Common myeloid progenitor, CD34-positive (primary cell): ENCODE measurements at regions not wholly inside any gene's neighbourhood (a gene's known extent, or its start where the extent isn't known, plus 50 kb on each side); places are given as distances from the start of the nearest gene placed in this dataset.

Experiments used
- CTCF ChIA-PET: fragments of 350-600 bp; sonication (Branson Sonifier 250); formaldehyde crosslinking; loops from one replicate; lab custom pipeline; 2021; ENCODE audit warnings: antibody characterized with exemption; lab: Charles Lee
- POLR2A ChIA-PET: fragments of 350-600 bp; sonication (Branson Sonifier 250); formaldehyde crosslinking; loops from one replicate; lab custom pipeline; 2021; ENCODE audit warnings: antibody characterized with exemption; lab: Charles Lee
- DNase-seq, 3 donors: peaks; one replicate each; pipeline versions ENCODE4 v3.0.0 to v3.0.0-alpha.2; 2013
- H3K27ac ChIP-seq, 2 experiments: 1 replicate in 1 of 2; 2 replicates in 1 of 2; pipeline ENCODE4 v1.7.0; 2013; ENCODE audit warnings: inconsistent platforms in 2 of 2, low read length in 2 of 2, mild to moderate bottlenecking in 2 of 2, low read depth in 1 of 2, moderate library complexity in 1 of 2; ENCODE audit not compliant: severe bottlenecking in 2 of 2, insufficient read depth in 1 of 2, poor library complexity in 1 of 2
- H3K27me3 ChIP-seq, 5 experiments: replicated peaks in 2 of 5; 1 replicate in 3 of 5; 2 replicates in 2 of 5; pipeline versions ENCODE4 v1.6.1 to v1.7.0; 2013; ENCODE audit warnings: low read length in 4 of 5, mild to moderate bottlenecking in 2 of 5, moderate library complexity in 2 of 5, inconsistent platforms in 1 of 5; ENCODE audit not compliant: insufficient read depth in 5 of 5, control insufficient read depth in 4 of 5
- H3K36me3 ChIP-seq, 4 experiments: 1 replicate in 2 of 4; 2 replicates in 2 of 4; pipeline versions ENCODE4 v1.6.1 to v1.7.0; 2013; ENCODE audit warnings: low read length in 3 of 4, control low read depth in 1 of 4, mild to moderate bottlenecking in 1 of 4; ENCODE audit not compliant: control insufficient read depth in 4 of 4, insufficient read depth in 4 of 4
- H3K4me1 ChIP-seq, 4 experiments: 1 replicate in 3 of 4; 2 replicates in 1 of 4; pipeline versions ENCODE4 v1.6.1 to v1.7.1; 2013; ENCODE audit warnings: low read length in 3 of 4, mild to moderate bottlenecking in 3 of 4, control low read depth in 1 of 4, inconsistent platforms in 1 of 4, moderate library complexity in 1 of 4; ENCODE audit not compliant: control insufficient read depth in 4 of 4, insufficient read depth in 4 of 4; ENCODE audit errors: control extremely low read depth in 1 of 4
- H3K4me3 ChIP-seq, 7 experiments: 1 replicate in 4 of 7; 2 replicates in 3 of 7; pipeline versions ENCODE4 v1.5.1 to v1.7.0; 2013; ENCODE audit warnings: mild to moderate bottlenecking in 7 of 7, low read length in 6 of 7, moderate library complexity in 6 of 7, inconsistent platforms in 2 of 7, low read depth in 2 of 7, control low read depth in 1 of 7; ENCODE audit not compliant: insufficient read depth in 4 of 7, control insufficient read depth in 1 of 7; ENCODE audit errors: extremely low read depth in 1 of 7
- H3K9me3 ChIP-seq, 5 experiments: 1 replicate in 4 of 5; 2 replicates in 1 of 5; pipeline versions ENCODE4 v1.6.1 to v1.7.1; 2013; ENCODE audit warnings: low read length in 4 of 5, mild to moderate bottlenecking in 2 of 5, inconsistent platforms in 1 of 5, low read depth in 1 of 5, moderate library complexity in 1 of 5; ENCODE audit not compliant: control insufficient read depth in 4 of 5, insufficient read depth in 2 of 5; ENCODE audit errors: control extremely low read depth in 1 of 5
- WGBS: methylation state at CpG from one replicate; pipeline ENCODE4 v1.1.5; 2013; ENCODE audit not compliant: insufficient coverage; 5-methylcytosine and 5-hydroxymethylcytosine counted together

DNA sequence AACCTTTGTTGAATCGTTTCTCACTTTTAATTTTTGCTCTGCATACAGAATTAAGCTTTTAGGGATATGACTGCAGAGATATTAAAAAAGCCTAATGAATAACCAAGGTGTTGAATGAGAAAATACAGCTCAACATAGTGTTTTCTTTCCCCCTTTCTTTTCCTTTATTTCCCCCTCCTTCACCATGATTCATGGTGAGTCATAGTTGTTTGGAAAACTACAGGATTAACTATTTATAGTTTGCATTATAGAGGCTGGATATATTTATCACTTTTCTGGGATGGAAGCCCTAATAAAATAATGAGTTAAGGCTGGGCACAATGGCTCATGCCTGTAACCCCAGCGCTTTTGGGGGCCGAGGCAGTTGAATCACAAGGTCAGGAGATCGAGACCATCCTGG is 115.0 kb downstream of the DNAJB9 start:
- Histone ChIP-seq H3K4me3 (no peak overlapping the region), H3K36me3 (no peaks in the 10 kb centered on the region), H3K27ac (no peak overlapping the region), H3K9me3 (no peaks in the 10 kb centered on the region), H3K27me3 (no peaks in the 10 kb centered on the region), H3K4me1 (no peaks in the 10 kb centered on the region)
- ChIA-PET CTCF (no interaction called here), POLR2A (interaction anchor here (0.7 kb wide), 1 partner anchor 8 kb away, joined by 3 read pairs; no protein-coding TSS in a partner anchor)
- no peak for DNase-seq
- WGBS = 100% methylated on average over 3 of the region's 4 CpGs

DNA sequence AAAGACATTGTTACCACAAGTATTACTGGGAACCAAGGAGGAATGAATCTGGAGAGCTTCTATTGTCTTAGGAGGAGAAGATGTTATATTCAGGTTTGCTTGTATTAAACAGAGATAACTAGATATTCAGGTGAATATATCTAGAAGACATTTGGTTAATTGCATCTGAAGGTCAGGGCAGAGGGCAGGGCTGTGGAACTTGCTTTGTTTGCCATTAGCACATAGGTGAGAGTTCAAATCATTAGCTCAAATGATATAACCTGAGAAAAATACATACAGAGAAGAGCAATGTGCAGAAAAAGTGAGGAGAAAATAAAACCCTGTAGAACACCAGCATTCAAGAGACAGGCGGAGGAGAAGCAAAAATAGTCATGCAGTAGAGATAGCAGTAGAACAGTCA is 116.8 kb downstream of the DNAJB9 start:
- H3K4me1 ChIP-seq = no peaks in the 10 kb centered on the region
- POLR2A ChIA-PET = no interaction called here
- H3K27me3 ChIP-seq = no peaks in the 10 kb centered on the region
- no peak for DNase-seq
- no peak overlapping the region for H3K27ac ChIP-seq
- no peaks in the 10 kb centered on the region for H3K36me3 ChIP-seq
- H3K9me3 ChIP-seq = no peaks in the 10 kb centered on the region
- no peak overlapping the region for H3K4me3 ChIP-seq
- no CpG with 5 or more reads among the region's 1 CpG for WGBS
- CTCF ChIA-PET = no interaction called here

- Histone ChIP-seq H3K4me3 (no peak overlapping the region), H3K36me3 (no peaks in the 10 kb centered on the region), H3K27ac (no peak overlapping the region), H3K9me3 (no peaks in the 10 kb centered on the region), H3K4me1 (no peaks in the 10 kb centered on the region), H3K27me3 (no peaks in the 10 kb centered on the region)
- DNase-seq = no peak
- CTCF ChIA-PET = no interaction called here
- POLR2A ChIA-PET = no interaction called here
- WGBS = 100% methylated on average over 1 of the region's 4 CpGs
Measured at GRCh38 chr7:108697254-108697653, 127.6 kb downstream of the DNAJB9 start.

GRCh38 chr7:108711611-108712010 is 141.9 kb downstream of the DNAJB9 start:
- Histone ChIP-seq H3K27ac (no peak overlapping the region), H3K4me1 (no peaks in the 10 kb centered on the region), H3K36me3 (no peaks in the 10 kb centered on the region), H3K9me3 (no peaks in the 10 kb centered on the region), H3K27me3 (no peaks in the 10 kb centered on the region), H3K4me3 (no peak overlapping the region)
- CTCF ChIA-PET = no interaction called here
- POLR2A ChIA-PET = no interaction called here
- no peak for DNase-seq

DNA sequence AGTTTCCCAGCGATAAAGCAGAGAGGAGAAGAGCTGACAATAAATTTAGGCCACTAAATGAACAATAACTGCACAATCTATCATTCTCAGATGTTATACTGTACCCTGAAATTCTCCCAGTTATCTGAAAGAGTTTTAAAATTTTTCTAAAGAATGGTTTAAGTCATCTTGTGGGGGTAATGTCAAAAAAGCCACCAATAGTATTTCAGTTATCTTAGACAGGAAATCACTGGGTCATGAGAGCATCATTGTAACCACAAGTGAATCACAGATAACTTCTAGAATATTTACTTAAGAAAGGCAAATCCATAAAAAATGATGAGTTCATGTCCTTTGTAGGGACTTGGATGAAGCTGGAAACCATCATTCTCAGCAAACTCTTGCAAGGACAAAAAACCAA is 147.1 kb downstream of the DNAJB9 start:
- Histone ChIP-seq H3K4me1 (no peaks in the 10 kb centered on the region), H3K36me3 (no peaks in the 10 kb centered on the region), H3K27me3 (no peaks in the 10 kb centered on the region), H3K9me3 (no peaks in the 10 kb centered on the region), H3K4me3 (no peak overlapping the region), H3K27ac (no peak overlapping the region)
- 100% methylated on average over 1 of the region's 1 CpG for WGBS
- POLR2A ChIA-PET = no interaction called here
- no peak for DNase-seq
- CTCF ChIA-PET = no interaction called here

- CTCF ChIA-PET = no interaction called here
- H3K4me1 ChIP-seq = no peaks in the 10 kb centered on the region
Measured at GRCh38 chr7:108717781-108718180, 148.1 kb downstream of the DNAJB9 start.

DNA sequence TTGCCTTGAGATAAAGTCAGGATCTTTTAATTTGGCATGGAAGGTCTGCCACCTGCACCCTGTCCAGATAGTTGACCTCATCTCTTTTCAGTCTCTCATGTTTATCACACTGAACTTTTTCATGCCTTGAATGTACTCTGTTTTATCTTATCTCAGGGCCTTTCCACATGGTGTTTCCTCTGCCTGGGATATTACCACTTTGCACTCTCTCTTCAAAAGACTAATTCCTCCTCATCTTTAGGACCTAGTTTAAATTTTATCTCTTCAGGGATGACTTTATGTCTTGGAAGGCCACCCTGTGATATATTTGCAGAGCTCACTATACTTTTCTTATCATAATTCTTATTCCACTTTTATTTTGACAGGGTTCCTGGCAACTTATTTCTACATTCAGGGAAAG is 150.0 kb downstream of the DNAJB9 start:
- no peaks in the 10 kb centered on the region for H3K36me3 ChIP-seq
- H3K9me3 ChIP-seq = no peaks in the 10 kb centered on the region
- no peak overlapping the region for H3K27ac ChIP-seq
- no peak for DNase-seq
- ChIA-PET CTCF (no interaction called here), POLR2A (no interaction called here)
- no peaks in the 10 kb centered on the region for H3K27me3 ChIP-seq
- no peaks in the 10 kb centered on the region for H3K4me1 ChIP-seq
- H3K4me3 ChIP-seq = no peak overlapping the region

More at GRCh38 chr7:108717781-108718180, 148.1 kb downstream of the DNAJB9 start:
- POLR2A ChIA-PET = no interaction called here
- Histone ChIP-seq H3K4me3 (no peak overlapping the region), H3K9me3 (no peaks in the 10 kb centered on the region), H3K27me3 (no peaks in the 10 kb centered on the region), H3K36me3 (no peaks in the 10 kb centered on the region), H3K27ac (no peak overlapping the region)
- no peak for DNase-seq
